ENCODE measurements at regions not wholly inside any gene's neighbourhood (a gene's known extent, or its start where the extent isn't known, plus 50 kb on each side); places are given as distances from the start of the nearest gene placed in this dataset.

GRCh38 chr4:148934926-148935578, 492.8 kb upstream of the NR3C2 start:
- no peak for DNase-seq
- intact Hi-C loops (cut with DNase I) = no loop called here
- Histone ChIP-seq H3K27ac (no peak overlapping the region), H3K4me1 (no peaks in the 10 kb centered on the region), H3K9me3 (no peaks in the 10 kb centered on the region), H3K36me3 (no peaks in the 10 kb centered on the region), H3K27me3 (no peaks in the 10 kb centered on the region), H3K4me3 (replicated peaks in 1 of 3) (no peak overlapping the region)
- no peak for TF ChIP-seq POLR2A (IDR thresholded peaks at IDR 0.05)
- TF ChIP-seq CTCF (IDR thresholded peaks at IDR 0.05) = no peak
- 58 to 60% methylated on average over 3 of the region's 3 CpGs for WGBS, 2 donors

GRCh38 chr4:148926276-148927260, 484.4 kb upstream of the NR3C2 start:
- H3K4me1 ChIP-seq = peaks cover 0 to 15% of the 10 kb centered on the region in 2 donors

GRCh38 chr4:148923881-148924280, 481.7 kb upstream of the NR3C2 start:
- Histone ChIP-seq H3K27ac (no peak overlapping the region), H3K4me3 (replicated peaks in 1 of 3) (no peak overlapping the region), H3K36me3 (no peaks in the 10 kb centered on the region), H3K9me3 (no peaks in the 10 kb centered on the region), H3K27me3 (no peaks in the 10 kb centered on the region), H3K4me1 (peaks cover 0 to 15% of the 10 kb centered on the region in 2 donors)
- intact Hi-C loops (cut with DNase I) = no loop called here
- TF ChIP-seq POLR2A (IDR thresholded peaks at IDR 0.05) = no peak
- TF ChIP-seq CTCF (IDR thresholded peaks at IDR 0.05) = no peak
- no peak for DNase-seq

More at GRCh38 chr4:148926276-148927260, 484.4 kb upstream of the NR3C2 start:
- WGBS, 2 donors = 61 to 70% methylated on average over 3 of the region's 3 CpGs
- H3K4me3 ChIP-seq (replicated peaks in 1 of 3) = no peak overlapping the region
- peak overlapping the region in 2 of 3 donors; percentile 22 to 32 for H3K27ac ChIP-seq
- peak; percentile 58 to 75 for DNase-seq
- no peaks in the 10 kb centered on the region for H3K27me3 ChIP-seq
- no peaks in the 10 kb centered on the region for H3K9me3 ChIP-seq
- TF ChIP-seq CTCF (IDR thresholded peaks at IDR 0.05) = no peak
- intact Hi-C loops (cut with DNase I) = no loop called here
- no peaks in the 10 kb centered on the region for H3K36me3 ChIP-seq

- intact Hi-C loops (cut with DNase I) = no loop called here
- Histone ChIP-seq H3K9me3 (no peaks in the 10 kb centered on the region), H3K27me3 (no peaks in the 10 kb centered on the region), H3K36me3 (no peaks in the 10 kb centered on the region), H3K4me3 (replicated peaks in 1 of 3) (no peak overlapping the region), H3K27ac (no peak overlapping the region), H3K4me1 (peaks cover 0 to 15% of the 10 kb centered on the region in 2 donors)
- WGBS, 2 donors = 94 to 96% methylated on average over 1 of the region's 1 CpG
- no peak for TF ChIP-seq CTCF (IDR thresholded peaks at IDR 0.05)
- TF ChIP-seq POLR2A (IDR thresholded peaks at IDR 0.05) = no peak
- DNase-seq = no peak
Measured at GRCh38 chr4:148922497-148922896, 480.3 kb upstream of the NR3C2 start.

- no peaks in the 10 kb centered on the region for H3K9me3 ChIP-seq
- H3K4me1 ChIP-seq = no peaks in the 10 kb centered on the region
- no peak for DNase-seq
- H3K4me3 ChIP-seq (replicated peaks in 1 of 3) = no peak overlapping the region
- 94 to 95% methylated on average over 2 of the region's 2 CpGs for WGBS, 2 donors
- H3K27me3 ChIP-seq = no peaks in the 10 kb centered on the region
- no peaks in the 10 kb centered on the region for H3K36me3 ChIP-seq
- intact Hi-C loops (cut with DNase I) = no loop called here
- H3K27ac ChIP-seq = no peak overlapping the region
- no peak for TF ChIP-seq CTCF (IDR thresholded peaks at IDR 0.05)
- no peak for TF ChIP-seq POLR2A (IDR thresholded peaks at IDR 0.05)
Measured at GRCh38 chr4:148914734-148915133, 472.5 kb upstream of the NR3C2 start.
